HAP-1 (cell line): ENCODE measurements at regions not wholly inside any gene's neighbourhood (a gene's known extent, or its start where the extent isn't known, plus 50 kb on each side); places are given as distances from the start of the nearest gene placed in this dataset.

Experiments used
- DNase-seq, 2 experiments: peaks; one replicate each; pipeline ENCODE4 v3.0.0-alpha.2; 2016 to 2020; ENCODE audit warnings: low spot score in 2 of 2
- H3K27me3 ChIP-seq: fragments of 250-450 bp; sonication (Bioruptor Pico); 2 replicates; pipeline ENCODE4 v1.5.1; 2020; ENCODE audit warnings: low read depth, mild to moderate bottlenecking, moderate library complexity
- H3K36me3 ChIP-seq: fragments of 250-450 bp; sonication (Bioruptor Pico); replicated peaks from 2 replicates; pipeline ENCODE4 v1.5.1; 2020; ENCODE audit warnings: mild to moderate bottlenecking
- H3K4me1 ChIP-seq: fragments of 250-450 bp; sonication (Bioruptor Pico); 2 replicates; pipeline ENCODE4 v1.5.1; 2020; ENCODE audit warnings: mild to moderate bottlenecking
- H3K4me3 ChIP-seq: fragments of 250-450 bp; sonication (Bioruptor Pico); 2 replicates; pipeline ENCODE4 v1.5.1; 2020; ENCODE audit warnings: mild to moderate bottlenecking, moderate library complexity
- H3K9me3 ChIP-seq: fragments of 250-450 bp; sonication (Bioruptor Pico); 2 replicates; pipeline ENCODE4 v1.5.1; 2020; ENCODE audit warnings: mild to moderate bottlenecking, moderate library complexity
- in situ Hi-C: fragments of 300-500 bp; cut with MboI; formaldehyde crosslinking; loops from 3 replicates; pipeline ENCODE4 v1.14.3; 2020; ENCODE audit warnings: low sequenced_read_pairs, inconsistent platforms, mixed read lengths

- no peaks in the 10 kb centered on the region for H3K9me3 ChIP-seq
- in situ Hi-C loops: no loop called here
- no peak overlapping the region for H3K4me3 ChIP-seq
- H3K27me3 ChIP-seq: no peaks in the 10 kb centered on the region
- DNase-seq: no peak
- no peaks in the 10 kb centered on the region for H3K36me3 ChIP-seq
- no peaks in the 10 kb centered on the region for H3K4me1 ChIP-seq
Observed at GRCh38 chr2:6069381-6069780, 377.2 kb downstream of the SOX11 start.

DNA sequence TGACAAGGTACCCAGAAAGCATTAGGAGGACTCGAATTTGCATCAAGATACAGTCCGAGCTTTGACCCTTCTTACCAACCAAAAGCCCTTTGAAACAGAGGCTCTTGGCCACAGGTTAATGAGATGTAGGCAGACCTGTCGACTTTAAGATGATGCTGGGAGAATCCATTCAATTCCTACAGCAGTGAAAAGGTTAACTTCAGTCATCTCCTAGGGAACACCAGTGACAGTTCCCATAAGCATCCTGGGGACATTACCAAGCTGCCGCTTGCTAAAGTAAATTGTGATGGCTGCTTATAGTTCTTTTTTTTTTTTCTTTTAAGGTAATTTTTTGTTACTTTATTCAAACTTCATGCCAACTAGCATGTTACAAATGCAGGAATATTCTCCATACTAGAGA lies 379.3 kb downstream of the SOX11 start:
- no peaks in the 10 kb centered on the region for H3K36me3 ChIP-seq
- no peaks in the 10 kb centered on the region for H3K9me3 ChIP-seq
- no peaks in the 10 kb centered on the region for H3K27me3 ChIP-seq
- no peak for DNase-seq
- in situ Hi-C loops: no loop called here
- no peak overlapping the region for H3K4me3 ChIP-seq
- H3K4me1 ChIP-seq: no peaks in the 10 kb centered on the region

DNA sequence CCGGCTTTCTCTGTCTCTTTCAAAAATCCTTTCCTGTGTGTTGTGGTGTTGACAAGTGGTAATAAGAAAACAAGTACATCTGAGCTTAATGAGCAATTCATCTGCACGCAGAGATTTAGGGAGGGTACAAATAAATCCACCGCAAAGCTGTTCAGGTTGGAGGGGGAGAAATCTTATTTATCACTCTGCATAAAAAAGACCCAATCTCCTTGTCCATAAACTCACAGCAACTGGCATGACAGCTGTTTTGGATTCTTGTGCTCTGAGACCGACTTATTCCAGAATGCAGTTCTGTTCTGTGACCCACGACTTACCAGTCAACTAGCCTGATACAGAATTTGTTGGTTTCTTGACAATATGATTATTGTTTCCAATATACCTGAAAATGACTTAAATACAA lies 380.1 kb downstream of the SOX11 start:
- in situ Hi-C loops: no loop called here
- no peak for DNase-seq
- Histone ChIP-seq H3K4me3 (no peak overlapping the region), H3K36me3 (no peaks in the 10 kb centered on the region), H3K4me1 (no peaks in the 10 kb centered on the region), H3K9me3 (no peaks in the 10 kb centered on the region), H3K27me3 (no peaks in the 10 kb centered on the region)

DNA sequence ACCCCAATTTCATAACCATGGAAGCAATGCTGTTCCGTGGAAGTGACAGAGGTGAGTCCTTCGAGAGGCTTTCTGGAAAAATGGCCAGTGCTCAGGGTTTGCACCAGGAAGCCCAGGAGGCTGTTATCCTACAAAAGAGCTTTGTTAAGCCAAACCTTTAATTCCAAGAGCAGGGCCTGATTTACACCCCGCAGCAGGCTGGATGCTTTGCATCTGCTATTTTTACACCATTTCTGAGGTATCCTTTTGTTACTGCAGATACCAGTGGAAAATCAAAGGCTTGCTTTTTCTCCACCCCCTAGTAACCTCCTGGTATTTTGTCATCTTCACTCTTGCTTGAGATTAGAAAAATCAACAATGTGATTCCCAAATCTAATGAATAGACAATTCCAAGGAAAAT lies 380.6 kb downstream of the SOX11 start:
- Histone ChIP-seq H3K27me3 (no peaks in the 10 kb centered on the region), H3K4me1 (no peaks in the 10 kb centered on the region), H3K9me3 (no peaks in the 10 kb centered on the region), H3K4me3 (no peak overlapping the region), H3K36me3 (no peaks in the 10 kb centered on the region)
- DNase-seq: no peak
- in situ Hi-C loops: no loop called here

- no peaks in the 10 kb centered on the region for H3K27me3 ChIP-seq
- no peaks in the 10 kb centered on the region for H3K36me3 ChIP-seq
- H3K9me3 ChIP-seq: no peaks in the 10 kb centered on the region
- H3K4me1 ChIP-seq: no peaks in the 10 kb centered on the region
- DNase-seq: no peak
- no peak overlapping the region for H3K4me3 ChIP-seq
- in situ Hi-C loops: no loop called here
Observed at GRCh38 chr2:6073191-6074088, 381.3 kb downstream of the SOX11 start.

DNA sequence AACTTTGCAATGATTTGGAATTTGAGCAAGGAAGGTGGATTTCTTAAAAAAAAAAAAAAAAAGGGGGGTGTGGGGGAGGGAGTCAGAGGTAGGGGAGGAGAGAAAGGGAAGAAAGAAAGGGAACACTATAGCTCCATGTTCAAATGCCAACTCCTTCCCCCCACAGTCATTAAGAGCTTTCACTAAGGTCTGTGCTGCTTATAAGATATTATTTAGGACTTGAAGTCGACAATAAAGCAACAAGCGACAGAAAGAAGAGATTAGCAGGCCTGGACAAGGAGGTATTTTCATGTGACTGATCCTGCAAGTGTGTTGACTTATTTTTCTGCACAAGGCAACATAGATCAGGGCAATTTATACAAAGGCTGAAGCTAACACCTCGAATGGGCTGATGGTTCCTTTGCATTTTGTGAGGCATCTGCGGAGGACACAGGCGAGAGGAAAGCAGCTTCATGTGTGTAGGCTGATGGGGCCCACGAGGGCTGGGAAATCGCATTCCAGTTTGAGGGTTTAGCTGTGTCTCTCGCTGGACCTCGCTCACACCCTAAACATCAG lies 382.0 kb downstream of the SOX11 start:
- Histone ChIP-seq H3K9me3 (no peaks in the 10 kb centered on the region), H3K4me3 (no peak overlapping the region), H3K4me1 (no peaks in the 10 kb centered on the region), H3K27me3 (no peaks in the 10 kb centered on the region), H3K36me3 (no peaks in the 10 kb centered on the region)
- in situ Hi-C loops: no loop called here
- DNase-seq: no peak

DNA sequence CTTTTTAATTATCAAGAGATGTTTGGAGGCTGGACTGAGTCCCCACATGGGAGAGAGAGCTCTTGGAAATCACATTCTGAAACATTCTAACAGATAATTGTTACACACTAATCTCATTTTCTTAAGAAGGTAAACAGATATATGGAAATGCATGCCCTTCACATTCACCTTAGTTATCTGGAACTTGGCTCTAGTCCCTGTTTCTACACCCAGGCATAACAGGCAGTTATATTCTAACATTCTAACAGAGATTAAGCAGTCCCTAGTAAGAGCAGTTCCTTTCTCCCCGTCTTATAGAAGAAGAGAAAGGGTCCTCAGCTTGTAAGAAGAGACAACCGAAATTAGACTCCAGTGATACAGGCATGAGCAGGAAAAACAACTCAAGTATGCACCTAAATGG lies 385.4 kb downstream of the SOX11 start:
- Histone ChIP-seq H3K36me3 (no peaks in the 10 kb centered on the region), H3K4me3 (no peak overlapping the region), H3K4me1 (no peaks in the 10 kb centered on the region), H3K27me3 (no peaks in the 10 kb centered on the region), H3K9me3 (no peaks in the 10 kb centered on the region)
- DNase-seq: no peak
- in situ Hi-C loops: no loop called here

DNA sequence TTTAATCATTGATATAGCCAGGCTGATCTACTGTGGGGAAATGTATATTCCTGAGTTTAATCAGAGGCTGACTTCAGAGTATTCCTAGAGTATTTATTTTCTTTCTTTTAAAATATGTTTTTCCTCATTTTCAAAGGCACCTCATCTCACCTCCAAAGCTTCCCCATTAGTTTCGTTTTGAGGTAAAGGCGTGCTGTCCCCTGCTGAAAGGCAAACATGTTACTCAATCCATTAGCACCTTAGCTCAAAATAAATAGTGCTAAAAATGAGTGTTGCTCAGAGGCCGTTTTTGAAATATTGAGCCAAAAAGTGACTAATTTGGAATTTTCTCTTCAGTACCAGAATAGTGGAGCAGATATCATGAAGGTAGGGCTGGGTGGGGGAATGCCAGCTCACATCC lies 386.2 kb downstream of the SOX11 start:
- in situ Hi-C loops: no loop called here
- no peaks in the 10 kb centered on the region for H3K9me3 ChIP-seq
- DNase-seq: no peak
- no peak overlapping the region for H3K4me3 ChIP-seq
- no peaks in the 10 kb centered on the region for H3K4me1 ChIP-seq
- no peaks in the 10 kb centered on the region for H3K36me3 ChIP-seq
- H3K27me3 ChIP-seq: no peaks in the 10 kb centered on the region

DNA sequence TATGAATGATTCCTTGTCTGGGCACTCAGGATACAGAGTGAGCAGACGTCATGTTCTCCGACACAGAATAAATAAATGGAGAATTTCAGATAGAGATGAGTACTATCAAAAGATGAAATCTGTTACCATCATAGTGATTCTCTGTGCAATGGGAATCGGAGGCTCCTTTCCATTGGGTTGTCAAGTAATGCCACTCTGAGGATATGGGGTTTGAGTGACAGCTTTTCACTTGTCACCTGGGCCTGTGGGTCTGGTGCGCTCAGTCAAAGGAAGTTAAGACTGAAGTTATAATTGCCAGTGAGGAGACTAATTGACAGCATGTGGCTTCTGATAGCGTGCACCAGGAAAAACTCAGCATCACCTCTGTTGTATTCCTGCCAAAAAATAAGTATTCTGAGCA lies 387.2 kb downstream of the SOX11 start:
- DNase-seq: no peak

DNA sequence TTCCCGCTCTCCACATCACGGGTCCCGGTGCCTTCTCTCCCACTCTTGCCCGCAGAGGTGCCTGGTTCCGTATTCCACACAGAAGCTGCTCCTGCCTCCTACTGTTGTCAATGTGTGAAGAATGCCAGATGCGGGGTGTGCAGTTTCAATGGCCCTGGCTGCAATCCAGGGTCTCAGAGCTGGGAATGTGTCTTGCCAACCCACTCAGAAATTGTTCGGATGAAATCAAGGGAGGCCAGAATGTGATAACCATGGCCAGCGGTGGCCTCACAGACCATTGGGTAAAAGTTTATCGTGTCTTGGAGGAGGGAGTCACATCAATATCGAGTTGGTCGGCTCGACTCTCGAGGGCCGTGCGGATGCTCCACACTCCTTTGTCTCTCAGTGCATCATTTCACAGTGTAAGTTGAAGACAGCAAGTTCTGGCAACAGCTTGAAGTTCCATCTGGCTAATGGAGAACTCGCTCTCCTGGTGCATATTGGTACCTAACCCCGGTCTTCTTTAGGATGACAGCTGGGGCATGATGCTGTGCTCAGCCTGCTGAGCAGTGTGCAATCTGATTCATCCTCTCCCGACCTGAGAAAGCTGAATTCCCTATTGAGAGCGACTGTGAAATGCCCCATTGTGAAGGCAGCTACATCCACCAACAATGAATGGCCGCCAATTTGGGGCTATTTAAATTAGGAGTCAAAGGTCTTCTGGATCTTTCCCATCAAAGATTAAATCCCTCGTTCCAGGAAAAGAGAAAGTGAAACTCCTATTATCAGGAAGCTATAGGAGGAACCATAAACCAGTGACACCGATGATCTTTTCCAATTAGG lies 389.0 kb downstream of the SOX11 start:
- H3K4me1 ChIP-seq: no peaks in the 10 kb centered on the region
- no peaks in the 10 kb centered on the region for H3K27me3 ChIP-seq
- no peaks in the 10 kb centered on the region for H3K9me3 ChIP-seq
- no peak overlapping the region for H3K4me3 ChIP-seq
- H3K36me3 ChIP-seq: no peaks in the 10 kb centered on the region
- in situ Hi-C loops: no loop called here
- DNase-seq: no peak

More for the DNA sequence above, 387.2 kb downstream of the SOX11 start:
- H3K27me3 ChIP-seq: no peaks in the 10 kb centered on the region
- no peaks in the 10 kb centered on the region for H3K9me3 ChIP-seq
- in situ Hi-C loops: no loop called here
- H3K4me1 ChIP-seq: no peaks in the 10 kb centered on the region
- no peak overlapping the region for H3K4me3 ChIP-seq
- H3K36me3 ChIP-seq: no peaks in the 10 kb centered on the region

DNA sequence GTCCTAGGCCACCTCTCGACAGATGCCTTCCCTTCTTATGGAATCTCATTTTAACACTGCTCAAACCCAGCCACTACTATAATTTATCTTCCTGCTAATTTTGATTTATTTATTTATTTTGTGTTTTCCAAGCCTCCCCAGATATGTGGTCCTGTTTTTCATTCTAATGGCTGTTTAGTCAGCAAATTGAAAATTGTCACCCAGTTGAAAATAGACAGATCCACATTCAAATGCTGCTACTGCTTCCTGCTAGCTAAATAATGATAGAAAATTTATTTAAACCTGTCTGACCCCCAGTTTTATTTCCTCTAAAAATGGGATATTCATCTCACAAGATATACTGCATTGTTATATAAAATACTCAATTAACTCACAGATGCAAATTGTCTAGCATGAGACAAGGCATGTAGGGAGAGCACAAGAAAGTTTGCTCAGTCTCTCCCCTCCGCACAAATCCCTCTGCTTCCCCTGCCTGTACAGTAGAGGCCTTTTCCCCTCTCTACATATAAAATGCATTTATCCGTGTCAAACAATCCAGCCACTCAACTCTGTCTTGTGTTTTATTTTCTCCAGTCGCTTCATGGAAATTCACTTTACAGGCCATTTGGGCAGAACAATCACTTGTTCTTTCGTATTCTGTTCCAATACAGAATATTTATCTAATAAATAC lies 389.9 kb downstream of the SOX11 start:
- Histone ChIP-seq H3K27me3 (no peaks in the 10 kb centered on the region), H3K4me1 (no peaks in the 10 kb centered on the region), H3K36me3 (no peaks in the 10 kb centered on the region), H3K9me3 (no peaks in the 10 kb centered on the region), H3K4me3 (no peak overlapping the region)
- in situ Hi-C loops: no loop called here
- DNase-seq: no peak

- no peaks in the 10 kb centered on the region for H3K4me1 ChIP-seq
- H3K36me3 ChIP-seq: no peaks in the 10 kb centered on the region
- in situ Hi-C loops: no loop called here
- H3K27me3 ChIP-seq: no peaks in the 10 kb centered on the region
- H3K4me3 ChIP-seq: no peak overlapping the region
- DNase-seq: no peak
- no peaks in the 10 kb centered on the region for H3K9me3 ChIP-seq
Observed at GRCh38 chr2:6082625-6083018, 390.4 kb downstream of the SOX11 start.

- Histone ChIP-seq H3K27me3 (no peaks in the 10 kb centered on the region), H3K4me1 (no peaks in the 10 kb centered on the region), H3K36me3 (no peaks in the 10 kb centered on the region), H3K4me3 (no peak overlapping the region), H3K9me3 (no peaks in the 10 kb centered on the region)
- DNase-seq: no peak
- in situ Hi-C loops: no loop called here
Observed at GRCh38 chr2:6083136-6083535, 391.0 kb downstream of the SOX11 start.

DNA sequence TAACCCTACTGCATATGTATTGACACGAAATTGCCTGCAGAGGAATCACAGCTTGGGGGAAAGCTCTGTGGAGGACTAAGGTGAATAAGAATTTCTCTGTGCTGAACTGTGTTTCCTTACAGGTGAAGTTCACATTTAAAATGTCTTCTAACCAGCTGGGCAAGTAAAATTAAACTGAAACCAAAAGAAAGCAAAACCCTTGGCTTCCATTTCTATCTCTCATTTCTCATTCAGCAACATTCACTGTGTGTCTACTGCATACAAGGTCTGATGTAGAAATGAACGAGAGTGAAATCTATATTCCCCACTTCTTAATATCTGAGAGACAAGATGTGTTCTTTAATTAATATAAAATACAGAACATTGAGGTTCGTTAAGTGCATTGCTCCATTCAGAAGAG lies 397.3 kb downstream of the SOX11 start:
- Histone ChIP-seq H3K4me1 (no peaks in the 10 kb centered on the region), H3K27me3 (no peaks in the 10 kb centered on the region), H3K9me3 (no peaks in the 10 kb centered on the region), H3K4me3 (no peak overlapping the region), H3K36me3 (no peaks in the 10 kb centered on the region)
- no peak for DNase-seq
- in situ Hi-C loops: no loop called here
